AG10803 (cell line): ENCODE measurements at regions not wholly inside any gene's neighbourhood (a gene's known extent, or its start where the extent isn't known, plus 50 kb on each side); places are given as distances from the start of the nearest gene placed in this dataset.

Experiments used
- DNase-seq: peaks from one replicate; pipeline ENCODE4 v3.0.0; 2010; ENCODE audit warnings: low read depth
- H3K4me3 ChIP-seq: 2 replicates; pipeline ENCODE4 v1.5.1; 2011; ENCODE audit warnings: mild to moderate bottlenecking, low read length, control low read depth
- TF ChIP-seq, protein P1 (sequence below): conservative IDR thresholded peaks from 2 replicates; pipeline ENCODE4 v1.5.1; 2011; ENCODE audit warnings: mild to moderate bottlenecking, low read length, control low read depth, inconsistent platforms

DNA sequence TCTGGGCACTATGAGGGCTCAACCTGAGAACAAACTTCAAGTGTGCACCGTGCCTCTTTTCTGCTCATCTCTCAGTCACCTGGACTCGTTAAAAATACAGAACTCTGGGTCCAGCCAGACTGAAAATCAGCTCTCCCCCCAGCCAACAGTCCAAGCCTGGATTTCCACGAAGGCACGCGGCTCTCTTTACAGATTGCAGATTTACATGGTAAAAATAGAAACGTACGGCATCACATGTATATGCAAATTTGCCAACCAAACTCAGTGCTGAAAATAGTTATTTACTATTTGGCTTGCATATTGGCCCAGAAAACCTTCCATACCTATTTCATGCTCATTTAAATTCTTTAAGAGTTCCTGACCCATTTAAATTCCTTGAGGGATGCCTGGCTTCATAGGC, 315.8 kb downstream of the MAF start:
- no peak overlapping the region for H3K4me3 ChIP-seq
- TF ChIP-seq, protein P1, sequence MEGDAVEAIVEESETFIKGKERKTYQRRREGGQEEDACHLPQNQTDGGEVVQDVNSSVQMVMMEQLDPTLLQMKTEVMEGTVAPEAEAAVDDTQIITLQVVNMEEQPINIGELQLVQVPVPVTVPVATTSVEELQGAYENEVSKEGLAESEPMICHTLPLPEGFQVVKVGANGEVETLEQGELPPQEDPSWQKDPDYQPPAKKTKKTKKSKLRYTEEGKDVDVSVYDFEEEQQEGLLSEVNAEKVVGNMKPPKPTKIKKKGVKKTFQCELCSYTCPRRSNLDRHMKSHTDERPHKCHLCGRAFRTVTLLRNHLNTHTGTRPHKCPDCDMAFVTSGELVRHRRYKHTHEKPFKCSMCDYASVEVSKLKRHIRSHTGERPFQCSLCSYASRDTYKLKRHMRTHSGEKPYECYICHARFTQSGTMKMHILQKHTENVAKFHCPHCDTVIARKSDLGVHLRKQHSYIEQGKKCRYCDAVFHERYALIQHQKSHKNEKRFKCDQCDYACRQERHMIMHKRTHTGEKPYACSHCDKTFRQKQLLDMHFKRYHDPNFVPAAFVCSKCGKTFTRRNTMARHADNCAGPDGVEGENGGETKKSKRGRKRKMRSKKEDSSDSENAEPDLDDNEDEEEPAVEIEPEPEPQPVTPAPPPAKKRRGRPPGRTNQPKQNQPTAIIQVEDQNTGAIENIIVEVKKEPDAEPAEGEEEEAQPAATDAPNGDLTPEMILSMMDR = no peak
- no peak for DNase-seq

DNA sequence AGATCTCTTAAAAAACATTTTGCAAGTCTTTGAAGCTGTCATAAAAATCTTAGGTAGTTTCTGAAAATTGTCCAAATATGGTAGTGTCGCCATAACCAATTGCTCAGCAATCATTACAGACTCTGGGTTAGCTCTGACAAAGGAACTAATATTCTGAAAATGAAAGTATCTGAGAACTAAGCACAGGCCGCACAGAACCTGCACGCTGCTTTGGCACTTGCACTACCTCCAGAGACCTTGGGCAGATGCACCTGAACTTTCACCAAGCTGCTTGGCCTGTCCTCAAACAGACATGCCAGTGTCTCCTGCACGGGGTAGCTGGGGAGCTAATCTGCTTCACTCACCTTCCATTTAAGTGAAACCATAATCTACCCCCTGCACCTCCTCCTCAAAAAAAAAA, 317.0 kb downstream of the MAF start:
- TF ChIP-seq, protein P1 = no peak

DNA sequence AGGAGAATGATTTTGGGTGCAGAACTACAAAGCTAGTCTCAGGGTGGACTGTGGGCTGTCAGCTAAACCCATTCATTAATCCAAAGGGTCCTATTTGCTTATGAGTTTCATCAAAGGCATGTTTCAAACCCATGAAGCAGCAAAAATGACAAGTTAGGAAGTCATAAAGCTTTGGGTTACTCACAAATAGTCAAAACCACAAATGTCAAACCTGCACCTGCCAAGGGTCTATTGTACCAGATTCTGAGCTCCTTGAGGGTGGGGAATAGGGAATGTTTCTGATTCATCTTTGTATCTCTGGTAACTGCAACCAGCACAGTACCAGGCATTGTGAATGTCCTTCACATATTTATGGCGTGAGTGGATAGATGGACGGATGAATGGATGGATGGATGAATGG, 317.7 kb downstream of the MAF start:
- H3K4me3 ChIP-seq = no peak overlapping the region
- no peak for DNase-seq
- TF ChIP-seq, protein P1 = no peak

More for the DNA sequence above, 317.0 kb downstream of the MAF start:
- H3K4me3 ChIP-seq = no peak overlapping the region
- no peak for DNase-seq

DNA sequence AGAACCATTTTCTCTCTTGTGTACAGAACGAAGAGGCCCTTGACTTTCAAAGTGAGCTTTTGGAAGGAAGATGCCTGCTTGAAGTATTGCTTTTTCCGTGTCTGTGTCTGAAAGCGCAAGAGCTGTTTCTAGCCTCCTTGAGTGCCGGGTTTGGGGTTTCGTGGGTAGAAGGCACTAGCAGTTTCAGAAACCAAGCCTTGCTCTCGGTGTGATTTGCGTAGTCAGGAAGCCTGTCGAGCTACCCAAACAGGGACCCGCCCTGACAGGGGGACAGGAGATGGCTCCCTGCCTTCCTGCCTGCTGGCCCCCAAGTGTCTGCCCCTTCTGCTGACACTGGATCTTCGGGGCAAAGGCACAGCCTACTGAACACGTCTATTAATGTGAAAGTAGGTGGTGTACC, 322.0 kb downstream of the MAF start:
- TF ChIP-seq, protein P1 = no peak
- H3K4me3 ChIP-seq = no peak overlapping the region
- DNase-seq = no peak

DNA sequence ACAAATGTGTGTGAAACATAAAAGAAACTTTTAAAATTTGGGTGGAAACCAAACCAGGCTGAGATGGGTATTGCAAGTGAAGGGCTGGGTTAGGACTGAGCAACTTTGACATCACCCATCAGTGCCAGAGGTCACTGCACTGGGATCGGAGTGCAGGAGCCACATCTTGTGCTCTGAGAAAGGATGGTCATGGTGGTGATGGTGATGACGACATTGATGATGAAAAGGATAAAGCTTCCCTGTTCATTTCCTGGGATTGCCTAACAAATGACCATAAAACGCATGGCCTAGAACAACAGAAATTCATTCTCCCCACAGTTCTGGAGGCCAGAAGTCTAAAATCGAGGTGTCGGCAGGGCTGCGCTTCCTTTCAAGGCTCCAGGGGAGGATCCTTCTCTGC, 324.0 kb downstream of the MAF start:
- no peak overlapping the region for H3K4me3 ChIP-seq
- no peak for DNase-seq
- TF ChIP-seq, protein P1 = no peak

DNA sequence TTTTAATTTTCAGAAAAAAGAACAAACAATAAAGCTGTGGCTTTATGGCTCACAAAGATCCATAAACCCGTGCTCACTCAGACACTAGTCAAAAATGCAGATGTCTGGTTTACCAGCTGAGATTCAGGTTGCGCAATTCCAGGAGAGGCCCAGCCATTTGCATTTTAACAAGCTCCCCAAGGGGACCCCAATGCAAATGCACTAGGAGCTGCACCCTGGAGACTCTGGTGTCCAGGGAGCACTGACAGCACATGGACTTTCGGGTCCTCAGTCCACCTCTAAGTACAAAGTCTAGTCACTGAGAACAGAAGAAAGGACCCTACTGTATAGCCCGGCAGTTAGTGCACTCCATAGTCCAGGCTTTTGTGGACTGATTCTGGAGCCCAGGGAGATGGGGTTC, 326.3 kb downstream of the MAF start:
- TF ChIP-seq, protein P1 = no peak
- H3K4me3 ChIP-seq = no peak overlapping the region
- no peak for DNase-seq

DNA sequence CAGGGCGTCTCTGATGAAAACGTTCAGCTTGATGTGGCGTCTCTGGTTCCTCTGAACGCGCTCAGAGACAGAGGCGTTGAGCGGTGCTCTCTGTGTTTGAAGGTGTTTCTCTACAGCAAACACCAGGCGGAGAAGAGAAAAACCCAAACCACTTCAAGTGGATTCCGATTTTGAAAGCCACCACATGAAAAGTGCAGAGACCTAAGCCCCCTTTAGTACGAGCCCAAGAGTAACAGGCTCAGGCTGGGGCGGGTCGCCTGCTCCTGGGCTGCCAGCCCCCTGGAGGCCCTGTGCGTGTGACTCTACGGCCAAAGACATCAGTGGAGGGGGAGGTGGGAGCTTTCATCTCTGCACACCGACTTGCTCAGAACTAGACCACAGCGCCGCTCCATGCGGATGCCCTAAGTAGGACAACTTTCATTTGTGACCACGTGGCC, 328.4 kb downstream of the MAF start:
- no peak for DNase-seq
- TF ChIP-seq, protein P1 = no peak
- no peak overlapping the region for H3K4me3 ChIP-seq
